GM12873 (cell line): ENCODE measurements at regions not wholly inside any gene's neighbourhood (a gene's known extent, or its start where the extent isn't known, plus 50 kb on each side); places are given as distances from the start of the nearest gene placed in this dataset.

Experiments used
- CTCF ChIP-seq: IDR thresholded peaks from 2 replicates; pipeline ENCODE4 v1.5.1; 2012; ENCODE audit warnings: low read depth, mild to moderate bottlenecking, moderate library complexity, low read length, control low read depth; ENCODE audit not compliant: insufficient read depth; ENCODE audit errors: missing control alignments

GRCh38 chr21:41065539-41065938, 102.4 kb upstream of the BACE2 start:
- no peak for TF ChIP-seq CTCF

GRCh38 chr21:41066086-41066938, 101.6 kb upstream of the BACE2 start:
- no peak for TF ChIP-seq CTCF

GRCh38 chr21:41067709-41068108, 100.3 kb upstream of the BACE2 start:
- no peak for TF ChIP-seq CTCF

- TF ChIP-seq CTCF: no peak
These were observed 99.5 kb upstream of the BACE2 start for GRCh38 chr21:41068496-41068895.

GRCh38 chr21:41068967-41069642, 98.9 kb upstream of the BACE2 start:
- peak; percentile 95 for TF ChIP-seq CTCF

GRCh38 chr21:41070284-41070683, 97.7 kb upstream of the BACE2 start:
- no peak for TF ChIP-seq CTCF
